ENCODE measurements at regions not wholly inside any gene's neighbourhood (a gene's known extent, or its start where the extent isn't known, plus 50 kb on each side); places are given as distances from the start of the nearest gene placed in this dataset.

GRCh38 chr14:61623927-61624326 lies 71.4 kb upstream of the HIF1A start:
- no peak for TF ChIP-seq POLR2A (IDR thresholded peaks at IDR 0.05; ENCODE audit: control extremely low read depth in 1 of 2, low read depth in 2 of 2, low read length in 2 of 2)
- TF ChIP-seq EP300 (IDR thresholded peaks at IDR 0.05; ENCODE audit: borderline replicate concordance in 1 of 2, low read depth in 2 of 2, low read length in 2 of 2): no peak
- no peak for TF ChIP-seq CTCF (IDR thresholded peaks at IDR 0.05; ENCODE audit: control extremely low read depth in 1 of 3, insufficient read depth in 1 of 3, low read depth in 1 of 3, low read length in 3 of 3)
- no peak for TF ChIP-seq POLR2AphosphoS5 (IDR thresholded peaks at IDR 0.05; ENCODE audit: low read depth, low read length)
- no peak for TF ChIP-seq RBBP5 (IDR thresholded peaks at IDR 0.05; ENCODE audit: borderline replicate concordance, low read depth, low read length)
- TF ChIP-seq BCL11A (IDR thresholded peaks at IDR 0.05; ENCODE audit: low read depth in 2 of 2, low read length in 2 of 2): no peak
- TF ChIP-seq HDAC2 (IDR thresholded peaks at IDR 0.05; ENCODE audit: borderline replicate concordance in 1 of 2, low read depth in 2 of 2, low read length in 2 of 2): no peak
- TF ChIP-seq EZH2 (IDR thresholded peaks at IDR 0.05; ENCODE audit: low read depth, low read length, severe bottlenecking): no peak
- no peak for TF ChIP-seq USF2 (IDR thresholded peaks at IDR 0.05; ENCODE audit: low read length)

Measured in H1 (cell line).